ENCODE measurements at regions not wholly inside any gene's neighbourhood (a gene's known extent, or its start where the extent isn't known, plus 50 kb on each side); places are given as distances from the start of the nearest gene placed in this dataset.

- DNase-seq (ENCODE audit: low read depth, low spot score) (no peak), ATAC-seq (no peak)
- ChIA-PET CTCF (no interaction called here), POLR2A (no interaction called here)
- Histone ChIP-seq H3K4me3 (ENCODE audit: low read depth in 2 of 2, low read length in 2 of 2) (no peak overlapping the region), H3K9me3 (ENCODE audit: control insufficient read depth, insufficient read depth, low read depth, low read length) (no peaks in the 10 kb centered on the region), H3K4me1 (ENCODE audit: control insufficient read depth, insufficient read depth, low read length) (no peaks in the 10 kb centered on the region), H3K36me3 (ENCODE audit: control insufficient read depth, insufficient read depth, low read length) (no peaks in the 10 kb centered on the region), H3K27ac (ENCODE audit: low read length) (no peak overlapping the region), H3K27me3 (ENCODE audit: control insufficient read depth, insufficient read depth, low read length) (no peaks in the 10 kb centered on the region; the same call in 1 of the 2 replicates)
- TF ChIP-seq, protein P1, sequence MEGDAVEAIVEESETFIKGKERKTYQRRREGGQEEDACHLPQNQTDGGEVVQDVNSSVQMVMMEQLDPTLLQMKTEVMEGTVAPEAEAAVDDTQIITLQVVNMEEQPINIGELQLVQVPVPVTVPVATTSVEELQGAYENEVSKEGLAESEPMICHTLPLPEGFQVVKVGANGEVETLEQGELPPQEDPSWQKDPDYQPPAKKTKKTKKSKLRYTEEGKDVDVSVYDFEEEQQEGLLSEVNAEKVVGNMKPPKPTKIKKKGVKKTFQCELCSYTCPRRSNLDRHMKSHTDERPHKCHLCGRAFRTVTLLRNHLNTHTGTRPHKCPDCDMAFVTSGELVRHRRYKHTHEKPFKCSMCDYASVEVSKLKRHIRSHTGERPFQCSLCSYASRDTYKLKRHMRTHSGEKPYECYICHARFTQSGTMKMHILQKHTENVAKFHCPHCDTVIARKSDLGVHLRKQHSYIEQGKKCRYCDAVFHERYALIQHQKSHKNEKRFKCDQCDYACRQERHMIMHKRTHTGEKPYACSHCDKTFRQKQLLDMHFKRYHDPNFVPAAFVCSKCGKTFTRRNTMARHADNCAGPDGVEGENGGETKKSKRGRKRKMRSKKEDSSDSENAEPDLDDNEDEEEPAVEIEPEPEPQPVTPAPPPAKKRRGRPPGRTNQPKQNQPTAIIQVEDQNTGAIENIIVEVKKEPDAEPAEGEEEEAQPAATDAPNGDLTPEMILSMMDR (IDR thresholded peaks at IDR 0.05) = no peak
- TF ChIP-seq POLR2AphosphoS5 (IDR thresholded peaks at IDR 0.05; ENCODE audit: low read depth, low read length) (no peak), TCF7L2 (IDR thresholded peaks at IDR 0.05; ENCODE audit: low read depth, low read length) (no peak), SIN3A (IDR thresholded peaks at IDR 0.05; ENCODE audit: borderline replicate concordance, insufficient read depth, low read depth, low read length) (no peak)
- TF ChIP-seq, protein P2, sequence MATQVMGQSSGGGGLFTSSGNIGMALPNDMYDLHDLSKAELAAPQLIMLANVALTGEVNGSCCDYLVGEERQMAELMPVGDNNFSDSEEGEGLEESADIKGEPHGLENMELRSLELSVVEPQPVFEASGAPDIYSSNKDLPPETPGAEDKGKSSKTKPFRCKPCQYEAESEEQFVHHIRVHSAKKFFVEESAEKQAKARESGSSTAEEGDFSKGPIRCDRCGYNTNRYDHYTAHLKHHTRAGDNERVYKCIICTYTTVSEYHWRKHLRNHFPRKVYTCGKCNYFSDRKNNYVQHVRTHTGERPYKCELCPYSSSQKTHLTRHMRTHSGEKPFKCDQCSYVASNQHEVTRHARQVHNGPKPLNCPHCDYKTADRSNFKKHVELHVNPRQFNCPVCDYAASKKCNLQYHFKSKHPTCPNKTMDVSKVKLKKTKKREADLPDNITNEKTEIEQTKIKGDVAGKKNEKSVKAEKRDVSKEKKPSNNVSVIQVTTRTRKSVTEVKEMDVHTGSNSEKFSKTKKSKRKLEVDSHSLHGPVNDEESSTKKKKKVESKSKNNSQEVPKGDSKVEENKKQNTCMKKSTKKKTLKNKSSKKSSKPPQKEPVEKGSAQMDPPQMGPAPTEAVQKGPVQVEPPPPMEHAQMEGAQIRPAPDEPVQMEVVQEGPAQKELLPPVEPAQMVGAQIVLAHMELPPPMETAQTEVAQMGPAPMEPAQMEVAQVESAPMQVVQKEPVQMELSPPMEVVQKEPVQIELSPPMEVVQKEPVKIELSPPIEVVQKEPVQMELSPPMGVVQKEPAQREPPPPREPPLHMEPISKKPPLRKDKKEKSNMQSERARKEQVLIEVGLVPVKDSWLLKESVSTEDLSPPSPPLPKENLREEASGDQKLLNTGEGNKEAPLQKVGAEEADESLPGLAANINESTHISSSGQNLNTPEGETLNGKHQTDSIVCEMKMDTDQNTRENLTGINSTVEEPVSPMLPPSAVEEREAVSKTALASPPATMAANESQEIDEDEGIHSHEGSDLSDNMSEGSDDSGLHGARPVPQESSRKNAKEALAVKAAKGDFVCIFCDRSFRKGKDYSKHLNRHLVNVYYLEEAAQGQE (IDR thresholded peaks at IDR 0.05; ENCODE audit: insufficient read depth in 1 of 2, low read depth in 2 of 2, low read length in 1 of 2) = no peak
- in situ Hi-C loops (cut with HindIII; ENCODE audit: low pct_unique_long_range_greater_than_20kb, low sequenced_read_pairs) = no loop called here
- BruUV-seq (replicated peaks) = no TSS peak
- intact Hi-C loops (cut with micrococcal nuclease; ENCODE audit: unreplicated experiment) = no loop called here
Measured at GRCh38 chr3:40751666-40752065, 226.9 kb downstream of the ZNF621 start.

DNA sequence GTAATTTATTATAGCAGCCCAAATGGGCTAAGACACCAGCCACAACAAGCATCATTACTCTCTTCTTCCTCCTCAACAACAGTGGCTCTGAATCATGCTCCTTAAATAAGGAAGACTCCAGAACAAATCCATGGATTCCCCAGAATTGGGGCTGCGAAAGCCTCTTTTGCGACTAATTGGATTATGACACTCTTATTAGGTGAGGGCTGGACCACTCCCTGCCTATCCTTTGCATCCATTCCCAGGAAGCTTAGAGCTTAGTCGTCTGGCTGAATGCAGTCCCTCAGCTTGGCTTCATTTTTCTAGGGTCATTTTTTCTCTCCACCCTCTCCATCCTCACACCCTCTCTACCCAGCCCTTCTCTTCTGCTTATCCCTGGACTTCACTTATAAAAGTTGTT lies 227.7 kb downstream of the ZNF621 start:
- Histone ChIP-seq H3K4me3 (ENCODE audit: low read depth in 2 of 2, low read length in 2 of 2) (no peak overlapping the region), H3K36me3 (ENCODE audit: control insufficient read depth, insufficient read depth, low read length) (no peaks in the 10 kb centered on the region), H3K4me1 (ENCODE audit: control insufficient read depth, insufficient read depth, low read length) (no peaks in the 10 kb centered on the region), H3K27me3 (ENCODE audit: control insufficient read depth, insufficient read depth, low read length) (no peaks in the 10 kb centered on the region), H3K9me3 (ENCODE audit: control insufficient read depth, insufficient read depth, low read depth, low read length) (no peaks in the 10 kb centered on the region), H3K27ac (ENCODE audit: low read length) (no peak overlapping the region)
- CTCF ChIA-PET = no interaction called here
- intact Hi-C loops (cut with micrococcal nuclease; ENCODE audit: unreplicated experiment) = no loop called here
- BruUV-seq (replicated peaks) = no TSS peak
- ATAC-seq (no peak), DNase-seq (ENCODE audit: low read depth, low spot score) (no peak)
- in situ Hi-C loops (cut with HindIII; ENCODE audit: low pct_unique_long_range_greater_than_20kb, low sequenced_read_pairs) = no loop called here
- no peak for TF ChIP-seq SIN3A (IDR thresholded peaks at IDR 0.05; ENCODE audit: borderline replicate concordance, insufficient read depth, low read depth, low read length)
- POLR2A ChIA-PET = no interaction called here

DNA sequence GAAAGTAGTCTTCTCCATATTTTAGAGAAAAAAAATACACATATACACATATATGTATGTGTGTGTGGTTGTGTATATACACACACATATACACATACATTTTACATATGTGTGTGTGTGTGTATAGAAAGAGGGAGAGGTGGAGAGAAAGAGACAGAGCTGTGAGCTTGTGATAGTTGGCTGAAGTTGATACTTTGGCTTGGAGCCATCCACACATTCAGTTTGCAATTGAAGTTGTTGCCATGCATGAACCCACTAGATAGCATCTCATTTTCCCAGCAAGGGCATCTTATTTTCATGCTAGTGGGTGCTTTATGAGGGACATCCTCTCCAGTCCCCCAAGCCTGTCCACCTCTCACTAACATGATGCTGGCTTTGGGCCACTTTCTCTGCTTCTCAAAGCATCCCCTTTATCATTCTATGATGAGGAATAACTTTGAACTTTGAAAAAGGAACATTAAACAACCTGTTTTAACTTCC lies 228.6 kb downstream of the ZNF621 start:
- in situ Hi-C loops (cut with HindIII; ENCODE audit: low pct_unique_long_range_greater_than_20kb, low sequenced_read_pairs) = no loop called here
- Histone ChIP-seq H3K36me3 (ENCODE audit: control insufficient read depth, insufficient read depth, low read length) (no peaks in the 10 kb centered on the region), H3K27me3 (ENCODE audit: control insufficient read depth, insufficient read depth, low read length) (no peaks in the 10 kb centered on the region), H3K9me3 (ENCODE audit: control insufficient read depth, insufficient read depth, low read depth, low read length) (no peaks in the 10 kb centered on the region), H3K4me1 (ENCODE audit: control insufficient read depth, insufficient read depth, low read length) (no peaks in the 10 kb centered on the region), H3K27ac (ENCODE audit: low read length) (no peak overlapping the region), H3K4me3 (ENCODE audit: low read depth in 2 of 2, low read length in 2 of 2) (no peak overlapping the region)
- BruUV-seq (replicated peaks) = no TSS peak
- ChIA-PET POLR2A (no interaction called here), CTCF (no interaction called here)
- no peak for DNase-seq (ENCODE audit: low read depth, low spot score)
- ATAC-seq = no peak
- intact Hi-C loops (cut with micrococcal nuclease; ENCODE audit: unreplicated experiment) = no loop called here
- TF ChIP-seq, protein P2 (IDR thresholded peaks at IDR 0.05; ENCODE audit: insufficient read depth in 1 of 2, low read depth in 2 of 2, low read length in 1 of 2) = no peak
- TF ChIP-seq POLR2AphosphoS5 (IDR thresholded peaks at IDR 0.05; ENCODE audit: low read depth, low read length) (no peak), TCF7L2 (IDR thresholded peaks at IDR 0.05; ENCODE audit: low read depth, low read length) (no peak)
- TF ChIP-seq, protein P1 (IDR thresholded peaks at IDR 0.05) = no peak
